GM23338 (cell line): ENCODE measurements at regions not wholly inside any gene's neighbourhood (a gene's known extent, or its start where the extent isn't known, plus 50 kb on each side); places are given as distances from the start of the nearest gene placed in this dataset.
"Not testable (repeated sequence)": the region's sequence is repeated elsewhere in the genome, so short reads cannot be mapped to it uniquely, and the experiment has no call there.

ENCODE experiments used
- ATAC-seq: fragments of 200-7000 bp; cut with Tn5 transposase; 3 replicates; pipeline ENCODE4 v1.9.1; 2020
- DNase-seq: peaks from one replicate; pipeline ENCODE4 v3.0.0-alpha.2; 2015; ENCODE audit warnings: low spot score
- H2AFZ ChIP-seq: fragments of 200-600 bp; sonication (generic); 2 replicates; pipeline ENCODE4 v1.8.0; 2016; ENCODE audit warnings: antibody characterized with exemption, mild to moderate bottlenecking, moderate library complexity
- H3F3A ChIP-seq: fragments of 200-600 bp; sonication (generic); replicated peaks from 2 replicates; pipeline ENCODE4 v1.8.0; 2017; ENCODE audit warnings: antibody characterized with exemption, mixed run types, low read depth
- H3K27ac ChIP-seq: fragments of 200-600 bp; sonication (generic); 2 replicates; pipeline ENCODE4 v1.6.1; 2016; ENCODE audit warnings: low read depth
- H3K27me3 ChIP-seq: fragments of 200-600 bp; sonication (generic); 2 replicates; pipeline ENCODE4 v1.8.0; 2016; ENCODE audit warnings: mild to moderate bottlenecking, mixed run types, moderate library complexity; ENCODE audit not compliant: insufficient read depth
- H3K36me3 ChIP-seq: fragments of 200-600 bp; sonication (generic); 2 replicates; pipeline ENCODE4 v1.8.0; 2016; ENCODE audit warnings: mild to moderate bottlenecking; ENCODE audit not compliant: insufficient read depth
- H3K4me1 ChIP-seq: fragments of 200-600 bp; sonication (generic); 2 replicates; pipeline ENCODE4 v1.8.0; 2016; ENCODE audit warnings: mild to moderate bottlenecking, moderate library complexity; ENCODE audit not compliant: insufficient read depth
- H3K4me2 ChIP-seq: fragments of 200-600 bp; sonication (generic); 2 replicates; pipeline ENCODE4 v1.7.1; 2017; ENCODE audit warnings: mixed run types
- H3K4me3 ChIP-seq: fragments of 200-600 bp; sonication (generic); 2 replicates; pipeline ENCODE4 v1.6.1; 2016; ENCODE audit warnings: mixed run types
- H3K79me2 ChIP-seq: fragments of 200-600 bp; sonication (generic); replicated peaks from 2 replicates; pipeline ENCODE4 v1.8.0; 2017; ENCODE audit warnings: mild to moderate bottlenecking; ENCODE audit not compliant: insufficient read depth
- H3K9me2 ChIP-seq: fragments of 200-600 bp; sonication (generic); 2 replicates; pipeline ENCODE4 v1.8.0; 2017; ENCODE audit not compliant: insufficient read depth
- H4K20me1 ChIP-seq: fragments of 200-600 bp; sonication (generic); replicated peaks from 2 replicates; pipeline ENCODE4 v1.8.0; 2017; ENCODE audit warnings: mild to moderate bottlenecking; ENCODE audit not compliant: insufficient read depth
- H3K27ac Mint-ChIP-seq: 2 replicates; pipeline ENCODE4 v1.8.0; 2020; ENCODE audit warnings: inconsistent platforms, mild to moderate bottlenecking, moderate library complexity, mixed read lengths
- H3K27me3 Mint-ChIP-seq: 3 replicates; pipeline ENCODE4 v1.8.0; 2022; ENCODE audit warnings: low read depth, mild to moderate bottlenecking, moderate library complexity, mixed read lengths, inconsistent platforms; ENCODE audit not compliant: insufficient read depth, poor library complexity
- H3K36me3 Mint-ChIP-seq: 3 replicates; pipeline ENCODE4 v1.8.0; 2021; ENCODE audit warnings: low read depth, mild to moderate bottlenecking, inconsistent platforms, moderate library complexity, mixed read lengths
- H3K4me1 Mint-ChIP-seq: 3 replicates; pipeline ENCODE4 v1.8.0; 2020; ENCODE audit warnings: mild to moderate bottlenecking, inconsistent platforms, mixed read lengths
- H3K4me3 Mint-ChIP-seq: 3 replicates; pipeline ENCODE4 v1.8.0; 2021; ENCODE audit warnings: moderate library complexity, mild to moderate bottlenecking, inconsistent platforms, mixed read lengths
- H3K9me3 Mint-ChIP-seq: 3 replicates; pipeline ENCODE4 v1.8.0; 2020; ENCODE audit warnings: moderate library complexity, mild to moderate bottlenecking, inconsistent platforms, mixed read lengths

GRCh38 chr5:20825951-20826350 is 838.0 kb upstream of the CDH18 start:
- H3K4me2 ChIP-seq, H2AFZ ChIP-seq, H3K4me3 ChIP-seq, H3K79me2 ChIP-seq, H3F3A ChIP-seq, ATAC-seq, H3K9me3 Mint-ChIP-seq, H4K20me1 ChIP-seq, H3K36me3 ChIP-seq, H3K4me1 Mint-ChIP-seq, H3K4me1 ChIP-seq, DNase-seq, H3K36me3 Mint-ChIP-seq, H3K4me3 Mint-ChIP-seq, H3K27ac ChIP-seq, H3K27me3 Mint-ChIP-seq, H3K9me2 ChIP-seq, H3K27ac Mint-ChIP-seq, H3K27me3 ChIP-seq: not testable (repeated sequence)

GRCh38 chr5:20797216-20797615 is 809.2 kb upstream of the CDH18 start:
- not testable (repeated sequence) for H3K4me2 ChIP-seq, H3K27ac Mint-ChIP-seq, H3K9me3 Mint-ChIP-seq, H3K36me3 Mint-ChIP-seq, H3K4me3 ChIP-seq, H3K36me3 ChIP-seq, H3F3A ChIP-seq, H3K4me1 Mint-ChIP-seq, H2AFZ ChIP-seq, ATAC-seq, H3K9me2 ChIP-seq, H3K27me3 ChIP-seq, H4K20me1 ChIP-seq, H3K27ac ChIP-seq, H3K4me3 Mint-ChIP-seq, H3K27me3 Mint-ChIP-seq, H3K79me2 ChIP-seq, DNase-seq, H3K4me1 ChIP-seq

- not testable (repeated sequence) for H3K4me1 Mint-ChIP-seq, H3K27me3 Mint-ChIP-seq, H3K9me2 ChIP-seq, H3K4me1 ChIP-seq, H3K4me3 Mint-ChIP-seq, H3K9me3 Mint-ChIP-seq, H2AFZ ChIP-seq, H3K27ac ChIP-seq, H3F3A ChIP-seq, H3K36me3 Mint-ChIP-seq, H4K20me1 ChIP-seq, H3K36me3 ChIP-seq, H3K4me2 ChIP-seq, H3K27ac Mint-ChIP-seq, DNase-seq, H3K79me2 ChIP-seq, H3K4me3 ChIP-seq, H3K27me3 ChIP-seq, ATAC-seq
These were observed 796.8 kb upstream of the CDH18 start for GRCh38 chr5:20784755-20785154.

- not testable (repeated sequence) for H4K20me1 ChIP-seq, H3K27ac Mint-ChIP-seq, H2AFZ ChIP-seq, H3K36me3 Mint-ChIP-seq, H3K4me3 ChIP-seq, H3K4me1 ChIP-seq, H3K4me3 Mint-ChIP-seq, H3K9me3 Mint-ChIP-seq, H3K27me3 Mint-ChIP-seq, ATAC-seq, H3K36me3 ChIP-seq, H3F3A ChIP-seq, DNase-seq, H3K27ac ChIP-seq, H3K79me2 ChIP-seq, H3K9me2 ChIP-seq, H3K4me2 ChIP-seq, H3K4me1 Mint-ChIP-seq, H3K27me3 ChIP-seq
These were observed 795.5 kb upstream of the CDH18 start for GRCh38 chr5:20783484-20783883.

DNA sequence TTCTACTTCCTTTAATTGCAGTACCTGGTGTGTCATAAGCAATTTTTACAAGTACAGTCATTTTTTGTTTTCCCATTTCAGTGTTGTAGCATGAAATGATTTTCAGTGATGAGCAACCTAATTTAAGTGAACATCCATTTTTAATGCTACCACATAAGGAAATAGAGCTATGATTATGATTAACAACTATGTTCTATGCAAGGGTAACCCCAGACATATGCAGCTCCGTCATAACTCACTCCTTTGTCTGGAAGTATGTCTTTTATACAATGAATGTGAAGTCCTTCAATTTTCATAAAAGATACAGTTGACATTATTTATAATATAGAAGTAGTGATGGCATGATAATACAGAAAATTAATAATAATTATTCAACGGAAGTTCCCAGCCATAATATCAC is 783.3 kb upstream of the CDH18 start:
- H3K27ac ChIP-seq, H3K4me3 Mint-ChIP-seq, H3K4me1 ChIP-seq, H3K36me3 Mint-ChIP-seq, ATAC-seq, H3K27me3 Mint-ChIP-seq, H3K4me1 Mint-ChIP-seq, H3F3A ChIP-seq, DNase-seq, H3K4me2 ChIP-seq, H3K4me3 ChIP-seq, H2AFZ ChIP-seq, H4K20me1 ChIP-seq, H3K36me3 ChIP-seq, H3K27me3 ChIP-seq, H3K27ac Mint-ChIP-seq, H3K79me2 ChIP-seq, H3K9me2 ChIP-seq, H3K9me3 Mint-ChIP-seq: not testable (repeated sequence)

DNA sequence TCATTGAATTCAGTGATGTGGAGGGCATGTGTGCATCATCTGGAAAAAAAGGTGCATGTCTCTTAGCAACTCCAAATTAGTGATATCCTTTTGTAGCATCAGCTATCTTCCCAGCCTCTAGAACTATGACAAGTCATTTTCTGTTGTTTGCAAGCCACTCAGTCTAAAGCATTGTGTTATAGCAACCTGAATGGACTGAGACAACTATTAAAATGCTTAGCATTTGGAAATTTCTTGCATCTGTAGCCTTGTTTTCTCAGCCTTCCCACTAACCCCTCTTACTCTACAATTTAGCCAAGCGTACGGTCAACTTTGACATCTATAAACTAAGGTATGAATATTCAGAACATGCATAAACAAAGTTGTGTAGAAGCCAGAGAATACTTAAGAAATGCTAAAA is 777.1 kb upstream of the CDH18 start:
- H3K4me1 ChIP-seq, ATAC-seq, H3K79me2 ChIP-seq, H3K27ac ChIP-seq, H3K9me2 ChIP-seq, H2AFZ ChIP-seq, H3K4me3 Mint-ChIP-seq, H3K27me3 Mint-ChIP-seq, H3K9me3 Mint-ChIP-seq, DNase-seq, H3K27me3 ChIP-seq, H4K20me1 ChIP-seq, H3K4me3 ChIP-seq, H3K4me1 Mint-ChIP-seq, H3K27ac Mint-ChIP-seq, H3K36me3 Mint-ChIP-seq, H3F3A ChIP-seq, H3K4me2 ChIP-seq, H3K36me3 ChIP-seq: not testable (repeated sequence)

GRCh38 chr5:20759459-20759858 is 771.5 kb upstream of the CDH18 start:
- not testable (repeated sequence) for H3K27me3 ChIP-seq, DNase-seq, H3K27ac ChIP-seq, H3K36me3 Mint-ChIP-seq, H3K27ac Mint-ChIP-seq, H4K20me1 ChIP-seq, H3K9me2 ChIP-seq, H3K4me3 ChIP-seq, H3K4me3 Mint-ChIP-seq, ATAC-seq, H3K36me3 ChIP-seq, H2AFZ ChIP-seq, H3K27me3 Mint-ChIP-seq, H3K79me2 ChIP-seq, H3K4me2 ChIP-seq, H3K9me3 Mint-ChIP-seq, H3F3A ChIP-seq, H3K4me1 Mint-ChIP-seq, H3K4me1 ChIP-seq
